ENCODE measurements at regions not wholly inside any gene's neighbourhood (a gene's known extent, or its start where the extent isn't known, plus 50 kb on each side); places are given as distances from the start of the nearest gene placed in this dataset.

- Histone ChIP-seq H3K27me3 (replicated peaks; ENCODE audit: control insufficient read depth, insufficient read depth, low read length) (no peaks in the 10 kb centered on the region), H3K36me3 (ENCODE audit: control insufficient read depth, insufficient read depth, low read length) (no peaks in the 10 kb centered on the region), H3K4me3 (replicated peaks; ENCODE audit: low read depth, low read length) (no peak overlapping the region)
- no peak for DNase-seq (ENCODE audit: extremely low read depth, insufficient read length)
- no peak for TF ChIP-seq CTCF (IDR thresholded peaks at IDR 0.05; ENCODE audit: insufficient read depth, low read length, poor library complexity, severe bottlenecking)
Observed at GRCh38 chr19:23531231-23531790, 136.0 kb upstream of the ZNF91 start.

DNA sequence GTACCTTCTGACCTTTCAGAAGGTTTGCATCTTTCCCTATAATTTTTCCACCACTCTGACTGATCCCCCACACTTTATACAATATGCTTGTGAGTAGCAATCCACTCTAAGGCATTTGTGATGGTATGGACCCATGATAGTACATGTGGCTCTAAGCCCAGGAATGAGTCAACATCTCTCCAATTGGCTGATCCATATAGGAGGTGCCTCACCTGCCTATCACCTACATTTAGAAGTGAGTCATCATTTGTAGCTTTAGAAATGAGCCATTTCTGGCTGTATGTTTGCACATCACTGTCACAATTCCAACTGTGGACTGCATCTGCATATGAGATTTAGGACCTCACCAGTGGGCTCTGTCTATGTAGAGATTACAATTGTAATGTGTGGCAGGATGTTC, 133.1 kb upstream of the ZNF91 start:
- Histone ChIP-seq H3K27me3 (replicated peaks; ENCODE audit: control insufficient read depth, insufficient read depth, low read length) (no peaks in the 10 kb centered on the region), H3K4me3 (replicated peaks; ENCODE audit: low read depth, low read length) (no peak overlapping the region), H3K36me3 (ENCODE audit: control insufficient read depth, insufficient read depth, low read length) (no peaks in the 10 kb centered on the region)
- no peak for DNase-seq (ENCODE audit: extremely low read depth, insufficient read length)
- no peak for TF ChIP-seq CTCF (IDR thresholded peaks at IDR 0.05; ENCODE audit: insufficient read depth, low read length, poor library complexity, severe bottlenecking)

GRCh38 chr19:23527797-23528196, 132.5 kb upstream of the ZNF91 start:
- Histone ChIP-seq H3K27me3 (replicated peaks; ENCODE audit: control insufficient read depth, insufficient read depth, low read length) (no peaks in the 10 kb centered on the region), H3K36me3 (ENCODE audit: control insufficient read depth, insufficient read depth, low read length) (no peaks in the 10 kb centered on the region), H3K4me3 (replicated peaks; ENCODE audit: low read depth, low read length) (no peak overlapping the region)
- TF ChIP-seq CTCF (IDR thresholded peaks at IDR 0.05; ENCODE audit: insufficient read depth, low read length, poor library complexity, severe bottlenecking) = no peak
- DNase-seq (ENCODE audit: extremely low read depth, insufficient read length) = peak; percentile 14

DNA sequence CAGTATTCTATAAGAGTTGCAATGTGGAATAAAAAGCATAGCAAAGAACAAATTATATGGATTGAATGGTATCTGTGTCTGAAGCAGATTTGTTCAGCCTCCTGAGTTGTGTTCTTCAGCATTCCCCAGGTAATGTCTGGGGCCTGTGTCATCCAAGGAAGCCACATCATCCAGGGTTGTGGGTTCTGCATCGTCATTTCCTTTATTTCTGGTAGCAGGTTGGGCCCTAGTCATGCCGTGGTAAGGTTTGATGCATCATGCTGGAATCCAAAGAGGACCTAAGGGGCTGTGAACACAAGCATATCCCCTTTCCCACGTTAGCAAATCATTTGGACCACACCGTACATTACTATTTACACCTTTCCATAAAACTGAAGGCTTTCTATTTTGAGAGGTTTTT, 131.0 kb upstream of the ZNF91 start:
- H3K4me3 ChIP-seq (replicated peaks; ENCODE audit: low read depth, low read length) = no peak overlapping the region
- no peak for TF ChIP-seq CTCF (IDR thresholded peaks at IDR 0.05; ENCODE audit: insufficient read depth, low read length, poor library complexity, severe bottlenecking)
- H3K27me3 ChIP-seq (replicated peaks; ENCODE audit: control insufficient read depth, insufficient read depth, low read length) = no peaks in the 10 kb centered on the region
- H3K36me3 ChIP-seq (ENCODE audit: control insufficient read depth, insufficient read depth, low read length) = no peaks in the 10 kb centered on the region
- no peak for DNase-seq (ENCODE audit: extremely low read depth, insufficient read length)

DNA sequence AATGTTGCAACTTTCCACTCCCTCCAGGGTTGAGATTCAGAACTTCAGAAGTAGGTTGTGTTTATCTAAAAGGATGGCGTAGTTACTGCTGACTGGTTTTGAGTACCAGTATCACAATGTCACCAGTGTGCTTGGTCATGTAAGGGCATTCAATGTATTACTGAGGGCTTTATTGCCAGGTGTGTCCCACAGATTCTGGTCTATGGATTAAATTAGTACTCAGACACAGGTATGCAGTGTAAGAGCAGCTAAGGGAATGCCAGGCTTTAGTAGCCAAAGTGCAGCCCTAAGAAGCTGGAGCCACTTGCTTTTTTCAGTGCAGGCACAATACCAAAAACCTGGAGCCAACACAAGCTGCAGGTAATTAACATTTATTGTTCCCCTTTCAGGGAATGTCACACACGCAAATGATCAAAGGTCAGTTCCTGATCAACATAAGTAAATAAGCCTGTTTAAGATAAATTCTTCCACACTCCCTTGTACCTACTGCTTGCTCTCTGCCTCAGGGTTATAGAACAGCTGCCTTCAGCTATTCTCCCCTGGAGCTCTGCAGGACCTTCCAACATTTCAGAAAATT, 130.1 kb upstream of the ZNF91 start:
- Histone ChIP-seq H3K36me3 (ENCODE audit: control insufficient read depth, insufficient read depth, low read length) (no peaks in the 10 kb centered on the region), H3K4me3 (replicated peaks; ENCODE audit: low read depth, low read length) (no peak overlapping the region), H3K27me3 (replicated peaks; ENCODE audit: control insufficient read depth, insufficient read depth, low read length) (no peaks in the 10 kb centered on the region)
- no peak for DNase-seq (ENCODE audit: extremely low read depth, insufficient read length)
- TF ChIP-seq CTCF (IDR thresholded peaks at IDR 0.05; ENCODE audit: insufficient read depth, low read length, poor library complexity, severe bottlenecking) = no peak

GRCh38 chr19:23523863-23524262, 128.6 kb upstream of the ZNF91 start:
- no peak overlapping the region for H3K4me3 ChIP-seq (replicated peaks; ENCODE audit: low read depth, low read length)
- DNase-seq (ENCODE audit: extremely low read depth, insufficient read length) = no peak
- TF ChIP-seq CTCF (IDR thresholded peaks at IDR 0.05; ENCODE audit: insufficient read depth, low read length, poor library complexity, severe bottlenecking) = no peak

More at GRCh38 chr19:23523863-23524262, 128.6 kb upstream of the ZNF91 start:
- Histone ChIP-seq H3K36me3 (ENCODE audit: control insufficient read depth, insufficient read depth, low read length) (no peaks in the 10 kb centered on the region), H3K27me3 (replicated peaks; ENCODE audit: control insufficient read depth, insufficient read depth, low read length) (no peaks in the 10 kb centered on the region)

Measured in GM06990 (cell line).